Osteocyte (in vitro differentiated cells): ENCODE measurements at regions not wholly inside any gene's neighbourhood (a gene's known extent, or its start where the extent isn't known, plus 50 kb on each side); places are given as distances from the start of the nearest gene placed in this dataset.
A peak's percentile ranks its signal among the peaks of the same experiment; 100 is the strongest.

Source experiments
- DNase-seq: peaks from one replicate; pipeline ENCODE4 v3.0.0; 2021; ENCODE audit warnings: mixed read lengths; ENCODE audit not compliant: unreplicated experiment; ENCODE audit errors: extremely low spot score
- H3K27ac Mint-ChIP-seq: one replicate; pipeline ENCODE4 v1.8.0; 2021; ENCODE audit warnings: mild to moderate bottlenecking, mixed read lengths; ENCODE audit not compliant: unreplicated experiment
- H3K27me3 Mint-ChIP-seq: one replicate; pipeline ENCODE4 v1.8.0; 2021; ENCODE audit warnings: mixed read lengths; ENCODE audit not compliant: unreplicated experiment
- H3K36me3 Mint-ChIP-seq: one replicate; pipeline ENCODE4 v1.8.0; 2021; ENCODE audit warnings: mixed read lengths; ENCODE audit not compliant: unreplicated experiment
- H3K4me1 Mint-ChIP-seq: one replicate; pipeline ENCODE4 v1.8.0; 2021; ENCODE audit warnings: mixed read lengths; ENCODE audit not compliant: unreplicated experiment
- H3K4me3 Mint-ChIP-seq: one replicate; pipeline ENCODE4 v1.8.0; 2021; ENCODE audit warnings: mild to moderate bottlenecking, moderate library complexity, mixed read lengths; ENCODE audit not compliant: unreplicated experiment
- H3K9me3 Mint-ChIP-seq: one replicate; pipeline ENCODE4 v1.8.0; 2021; ENCODE audit warnings: mixed read lengths; ENCODE audit not compliant: unreplicated experiment
- CTCF ChIP-seq: fragments of 200-600 bp; sonication (generic); IDR thresholded peaks from 2 replicates; pipeline ENCODE4 v1.5.0; 2021; ENCODE audit warnings: antibody characterized with exemption, mild to moderate bottlenecking, moderate library complexity

- no peak overlapping the region for H3K27ac Mint-ChIP-seq
- H3K4me3 Mint-ChIP-seq, result no peak overlapping the region
- TF ChIP-seq CTCF, result no peak
- no peaks in the 10 kb centered on the region for H3K36me3 Mint-ChIP-seq
- no peaks in the 10 kb centered on the region for H3K4me1 Mint-ChIP-seq
- H3K9me3 Mint-ChIP-seq, result no peaks in the 10 kb centered on the region
- no peak for DNase-seq
- peaks cover 62% of the 10 kb centered on the region for H3K27me3 Mint-ChIP-seq
Measured at GRCh38 chr11:19320827-19321226, 80.1 kb upstream of the E2F8 start.

DNA sequence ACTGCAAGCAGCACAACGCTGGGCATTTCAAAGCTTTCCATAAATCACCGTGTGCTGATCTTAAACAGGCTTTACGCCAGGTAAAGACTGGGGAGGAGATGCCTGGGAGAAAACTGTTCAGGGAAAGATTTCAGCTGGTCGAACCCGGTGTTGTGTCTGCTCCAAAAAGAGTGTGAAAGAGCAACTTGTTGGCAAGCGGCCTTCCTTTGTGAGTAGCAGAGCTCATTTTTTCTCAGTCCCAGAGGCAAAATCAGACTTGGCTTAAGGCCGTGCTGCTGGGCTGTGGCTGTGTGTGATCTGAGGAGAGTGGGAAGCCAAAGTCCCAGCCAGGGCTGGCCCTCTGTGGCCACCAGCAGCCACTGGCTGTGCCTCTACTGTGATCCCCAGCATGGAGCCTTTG is 75.7 kb upstream of the E2F8 start:
- Mint-ChIP-seq H3K27me3 (peaks cover 28% of the 10 kb centered on the region), H3K4me1 (no peaks in the 10 kb centered on the region), H3K27ac (no peak overlapping the region), H3K4me3 (no peak overlapping the region), H3K9me3 (no peaks in the 10 kb centered on the region), H3K36me3 (no peaks in the 10 kb centered on the region)
- DNase-seq, result no peak
- TF ChIP-seq CTCF, result no peak

DNA sequence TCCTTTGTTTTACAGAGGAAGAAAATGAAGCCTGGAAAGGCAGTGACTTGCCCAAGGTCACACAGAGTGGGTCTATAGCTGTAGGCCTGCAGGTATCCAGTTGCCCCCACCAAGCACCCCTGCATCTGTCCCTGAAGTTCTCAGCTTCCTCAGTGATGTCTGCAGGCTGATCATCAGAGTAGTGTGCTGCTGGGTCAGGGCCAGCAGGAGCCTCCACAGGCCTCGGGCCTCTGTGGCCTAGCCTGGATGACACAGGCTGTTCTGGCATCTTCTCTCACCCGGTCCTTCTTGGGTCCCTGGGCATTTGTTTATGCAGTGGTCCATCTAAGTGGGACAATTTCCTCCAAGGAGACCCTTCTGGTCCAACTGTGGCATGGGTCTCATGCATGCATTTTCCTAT is 74.8 kb upstream of the E2F8 start:
- Mint-ChIP-seq H3K27ac (no peak overlapping the region), H3K9me3 (no peaks in the 10 kb centered on the region), H3K4me1 (no peaks in the 10 kb centered on the region), H3K4me3 (no peak overlapping the region), H3K36me3 (no peaks in the 10 kb centered on the region), H3K27me3 (peaks cover 20% of the 10 kb centered on the region)
- DNase-seq, result no peak
- TF ChIP-seq CTCF, result no peak

DNA sequence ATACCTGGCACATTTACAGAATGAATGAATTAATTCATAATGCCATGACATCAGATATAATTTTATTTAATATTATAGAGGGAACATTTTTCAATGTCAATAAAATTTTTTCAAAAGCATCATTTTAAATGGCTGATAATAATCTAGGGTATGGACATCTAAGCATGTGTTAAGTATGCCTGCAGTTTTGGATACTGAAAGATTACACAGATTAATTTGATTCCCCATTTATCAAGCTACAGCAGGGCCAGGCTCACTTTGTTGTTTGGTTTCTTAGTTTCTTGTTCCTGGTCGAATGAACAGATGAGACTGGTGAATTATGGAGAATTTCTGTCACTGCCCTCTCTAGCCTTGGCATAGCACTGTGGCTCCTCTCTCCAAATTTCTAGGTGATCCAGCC is 72.4 kb upstream of the E2F8 start:
- Mint-ChIP-seq H3K9me3 (no peaks in the 10 kb centered on the region), H3K27me3 (peaks cover 12% of the 10 kb centered on the region), H3K4me1 (no peaks in the 10 kb centered on the region), H3K36me3 (no peaks in the 10 kb centered on the region), H3K4me3 (no peak overlapping the region), H3K27ac (no peak overlapping the region)
- DNase-seq, result no peak
- no peak for TF ChIP-seq CTCF

DNA sequence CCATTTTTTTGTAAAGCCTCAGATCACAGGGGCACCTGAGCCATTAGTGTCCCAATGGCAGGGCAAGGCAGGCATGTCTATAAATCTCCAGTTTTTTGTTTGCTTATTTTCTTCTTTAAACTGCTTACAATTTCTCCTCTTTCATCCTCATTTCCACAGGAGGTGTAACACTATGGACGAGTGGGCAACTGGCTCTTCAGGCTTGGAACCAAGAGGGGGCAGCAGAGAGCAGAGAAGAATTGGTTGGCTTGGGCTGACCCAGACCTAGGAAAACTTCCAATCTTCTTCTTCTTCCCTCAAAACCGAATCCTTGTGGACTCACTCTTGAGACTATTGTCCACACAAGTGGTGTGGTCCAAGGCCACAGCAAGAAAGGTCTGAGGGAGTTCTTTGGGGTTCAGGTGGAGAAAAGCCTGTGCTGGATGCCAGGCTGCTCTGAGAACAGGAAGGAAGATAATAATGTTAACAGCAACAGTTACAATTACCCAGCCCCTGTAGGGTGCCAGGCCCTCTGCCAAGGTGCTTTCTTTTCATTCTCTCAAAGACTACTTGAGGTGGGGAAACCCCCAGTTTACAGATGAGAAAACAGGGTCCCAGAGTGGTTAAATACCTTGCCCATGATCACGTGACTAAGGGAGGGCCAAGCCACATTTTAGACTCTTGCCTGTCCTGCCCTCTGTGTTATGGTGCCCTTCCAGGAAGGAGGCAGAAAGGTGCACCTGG is 70.7 kb upstream of the E2F8 start:
- peak; percentile 83 for TF ChIP-seq CTCF
- Mint-ChIP-seq H3K27ac (no peak overlapping the region), H3K9me3 (no peaks in the 10 kb centered on the region), H3K36me3 (no peaks in the 10 kb centered on the region), H3K4me1 (no peaks in the 10 kb centered on the region), H3K4me3 (no peak overlapping the region), H3K27me3 (peaks cover 28% of the 10 kb centered on the region)
- no peak for DNase-seq
